GM21619 (cell line): ENCODE measurements at regions not wholly inside any gene's neighbourhood (a gene's known extent, or its start where the extent isn't known, plus 50 kb on each side); places are given as distances from the start of the nearest gene placed in this dataset.
"Not testable (repeated sequence)": the region's sequence is repeated elsewhere in the genome, so short reads cannot be mapped to it uniquely, and the experiment has no call there.

ENCODE experiments used
- ATAC-seq: cut with Tn5 transposase; IDR thresholded peaks from one replicate; pipeline ENCODE4 v1.9.1; 2021; ENCODE audit not compliant: unreplicated experiment

- ATAC-seq: no peak
Observed at GRCh38 chr10:106392778-106393177, 771.7 kb downstream of the SORCS1 start.

GRCh38 chr10:106387063-106387462 is 777.4 kb downstream of the SORCS1 start:
- no peak for ATAC-seq

DNA sequence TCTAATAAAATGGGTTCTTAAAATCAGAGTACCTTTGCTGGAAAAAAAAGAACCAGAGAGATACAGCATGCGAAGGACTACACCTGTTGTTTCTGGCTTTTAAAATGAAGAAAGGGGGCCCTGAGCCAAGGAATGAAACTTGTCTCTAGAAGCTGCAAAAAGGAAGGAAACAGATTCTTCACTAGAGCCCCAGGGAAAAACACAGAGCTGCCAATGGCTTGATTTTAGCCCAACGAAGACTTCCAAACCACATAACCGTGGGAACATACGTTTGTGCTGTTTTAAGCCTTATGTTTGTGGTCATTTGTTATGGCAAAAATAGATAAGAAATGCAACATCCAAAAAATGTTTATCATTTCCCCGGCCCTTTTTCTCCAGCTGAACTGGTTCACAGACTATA is 780.0 kb downstream of the SORCS1 start:
- ATAC-seq: no peak

DNA sequence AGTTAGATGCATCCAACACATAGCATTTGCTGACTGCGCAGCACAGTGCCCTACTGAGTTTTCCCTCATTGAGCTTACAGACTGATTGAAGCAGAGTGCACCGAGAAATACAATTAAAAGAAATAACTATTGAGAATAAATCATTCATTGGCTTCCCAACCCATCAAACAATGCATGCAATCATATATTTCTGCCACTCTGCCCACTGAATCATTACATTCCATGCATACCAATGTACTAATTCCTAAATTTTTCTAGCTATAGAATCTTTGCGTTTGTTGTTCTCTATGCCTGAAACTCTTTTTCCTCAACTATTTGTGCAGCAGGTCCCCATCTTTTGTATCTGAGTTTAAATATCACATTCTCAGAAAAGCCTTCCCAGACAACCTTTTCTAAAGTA is 783.8 kb downstream of the SORCS1 start:
- ATAC-seq: no peak

DNA sequence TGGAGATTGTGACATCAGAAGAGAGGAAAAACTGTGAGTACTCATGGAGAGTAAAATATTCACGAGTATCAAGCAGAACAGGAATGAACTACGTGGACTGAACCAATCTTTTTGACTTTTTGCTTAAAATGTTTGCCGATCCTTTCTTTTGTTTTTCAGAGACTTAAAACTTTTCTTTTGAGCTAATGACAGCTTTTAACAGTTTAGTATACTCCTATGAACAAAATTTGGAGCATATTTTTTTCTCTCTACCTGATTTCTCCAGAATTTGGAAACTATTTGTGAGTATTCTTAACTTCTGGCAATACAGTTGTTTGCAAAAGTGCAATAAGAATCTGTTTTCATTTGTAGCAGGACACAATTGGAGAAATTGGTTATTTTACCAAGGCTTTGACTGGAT is 786.3 kb downstream of the SORCS1 start:
- no peak for ATAC-seq

GRCh38 chr10:106370751-106371150 is 793.8 kb downstream of the SORCS1 start:
- ATAC-seq: no peak

- ATAC-seq: no peak
Observed at GRCh38 chr10:106360870-106361269, 803.6 kb downstream of the SORCS1 start.

DNA sequence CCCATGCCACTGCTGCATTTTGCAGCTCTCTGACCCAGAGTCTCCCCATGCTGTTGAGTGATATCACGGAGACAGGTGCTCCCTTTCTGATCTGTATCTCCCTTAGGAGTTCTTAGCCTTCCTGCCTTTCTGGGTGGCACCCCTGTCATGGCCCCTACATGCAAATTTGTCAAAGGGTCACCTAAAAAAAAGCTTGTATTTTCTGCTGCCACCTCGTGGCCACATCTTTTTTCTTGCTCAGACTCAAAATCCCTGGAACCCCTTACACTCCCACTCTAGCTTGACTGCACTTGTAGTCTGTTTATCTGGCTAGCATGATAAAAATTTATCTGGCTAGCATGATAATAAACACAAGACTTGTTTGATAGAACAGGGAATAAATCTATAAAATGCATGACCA is 809.1 kb downstream of the SORCS1 start:
- ATAC-seq: no peak

DNA sequence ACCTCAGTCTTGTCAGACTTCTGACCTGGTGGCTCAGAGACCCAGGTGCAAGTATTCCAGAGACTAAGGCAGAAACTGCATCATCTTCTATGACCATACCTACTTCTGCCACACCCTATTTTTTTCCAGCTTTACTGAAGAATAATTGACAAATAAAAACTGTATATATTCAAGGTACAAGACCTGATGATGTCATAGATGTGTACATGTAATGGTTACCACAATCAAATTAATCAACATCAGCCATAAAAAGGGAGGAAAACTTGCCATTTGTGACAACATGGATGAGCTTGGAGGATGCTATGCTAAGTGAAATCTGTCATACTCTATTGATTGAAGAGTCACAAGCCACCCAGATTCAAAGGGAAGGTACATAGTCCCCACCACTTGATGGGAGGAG is 815.6 kb downstream of the SORCS1 start:
- ATAC-seq: no peak

GRCh38 chr10:106347547-106347946 is 817.0 kb downstream of the SORCS1 start:
- no peak for ATAC-seq

DNA sequence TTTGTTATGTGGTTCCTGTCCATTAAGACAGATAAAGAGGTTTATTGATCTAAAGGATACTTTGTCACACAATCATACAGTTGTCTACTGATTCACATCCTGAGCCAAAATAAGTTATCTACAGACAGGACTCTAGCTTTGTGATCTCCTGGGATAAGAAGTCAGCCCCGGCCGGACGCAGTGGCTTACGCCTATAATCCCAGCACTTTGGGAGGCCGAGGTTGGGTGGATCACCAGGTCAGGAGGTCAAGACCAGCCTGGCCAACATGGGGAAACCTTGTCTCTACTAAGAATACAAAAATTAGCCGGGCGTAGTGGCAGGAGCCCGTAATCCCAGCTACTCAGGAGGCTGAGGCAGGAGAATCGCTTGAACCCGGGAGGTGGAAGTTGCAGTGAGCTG is 821.0 kb downstream of the SORCS1 start:
- not testable (repeated sequence) for ATAC-seq

DNA sequence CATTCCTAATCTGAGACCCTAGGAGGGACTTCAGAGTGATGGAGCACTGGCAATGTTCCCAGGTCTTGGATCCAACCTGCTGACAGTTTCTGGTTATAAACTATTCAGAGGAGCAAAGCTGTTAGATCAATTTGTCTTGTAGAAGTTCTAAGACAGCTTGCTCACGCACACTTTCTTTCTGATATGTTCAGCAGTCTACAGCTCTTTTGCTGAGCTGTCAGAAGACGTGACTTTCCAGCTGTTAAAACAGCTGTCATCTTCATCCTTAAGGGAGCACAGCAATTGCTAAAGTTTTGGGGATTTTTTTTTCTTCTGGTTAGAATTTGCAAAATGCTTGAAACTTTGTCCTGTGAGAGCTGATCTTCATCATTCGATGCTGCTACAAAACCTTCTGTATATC is 823.1 kb downstream of the SORCS1 start:
- ATAC-seq: no peak

GRCh38 chr10:106338486-106338885 is 826.0 kb downstream of the SORCS1 start:
- no peak for ATAC-seq

DNA sequence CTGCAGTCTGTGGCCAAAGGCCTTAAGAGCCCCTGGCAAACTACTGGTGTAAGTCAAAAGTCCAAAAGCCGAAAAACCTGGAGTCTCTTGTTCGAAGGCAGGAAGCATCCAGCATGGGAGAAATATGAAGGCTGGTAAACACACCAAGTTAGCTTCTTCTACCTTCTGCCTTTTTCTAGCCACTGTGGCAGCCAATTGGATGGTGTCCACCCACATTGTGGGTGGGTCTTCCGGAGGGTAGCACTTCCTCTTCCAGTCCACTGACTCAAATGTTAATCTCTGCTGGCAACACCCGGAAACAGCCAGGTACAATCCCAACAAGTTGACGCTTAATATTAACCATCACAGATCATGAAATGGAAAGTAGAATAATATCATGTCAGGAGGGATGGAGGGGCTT is 827.6 kb downstream of the SORCS1 start:
- ATAC-seq: no peak

- ATAC-seq: no peak
Observed at GRCh38 chr10:106327747-106328146, 836.8 kb downstream of the SORCS1 start.

GRCh38 chr10:106320876-106321275 is 843.6 kb downstream of the SORCS1 start:
- ATAC-seq: no peak

DNA sequence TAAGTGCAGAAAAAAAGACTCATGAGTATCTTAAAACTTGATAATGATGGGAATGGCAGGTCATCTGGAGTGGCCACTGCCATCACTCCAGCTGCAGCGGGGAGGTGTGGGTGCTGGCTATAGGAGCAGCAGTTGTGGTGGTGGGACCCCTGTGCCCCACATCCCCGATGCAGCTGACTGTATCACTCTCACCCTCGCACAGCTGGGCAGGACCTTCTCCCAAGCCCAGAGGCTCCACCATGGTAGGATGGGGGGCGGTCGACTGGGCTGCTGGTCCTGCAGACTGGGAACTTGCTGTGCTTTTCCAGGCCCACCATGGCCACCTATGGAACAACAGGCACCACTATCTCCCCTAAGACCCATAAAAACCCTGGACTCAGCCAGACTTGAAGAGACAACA is 844.4 kb downstream of the SORCS1 start:
- no peak for ATAC-seq

DNA sequence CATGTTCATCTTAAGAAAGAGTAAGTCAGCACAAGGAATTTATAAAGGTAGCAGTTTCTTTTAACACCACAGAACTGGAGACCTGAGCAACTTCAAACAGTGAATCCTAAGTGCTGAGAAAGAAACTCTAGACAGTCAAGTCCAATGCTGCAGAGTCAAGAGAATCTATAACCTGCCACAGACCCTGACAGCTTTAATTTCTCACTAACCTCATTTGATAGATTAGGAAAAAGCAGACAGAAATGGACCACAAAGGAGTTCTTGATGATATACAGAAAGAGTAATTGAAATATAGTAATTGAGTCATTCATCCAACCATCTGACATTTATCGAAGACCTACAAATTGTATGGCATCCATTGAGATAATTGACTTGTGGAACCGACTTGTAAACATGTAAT is 847.0 kb downstream of the SORCS1 start:
- no peak for ATAC-seq

DNA sequence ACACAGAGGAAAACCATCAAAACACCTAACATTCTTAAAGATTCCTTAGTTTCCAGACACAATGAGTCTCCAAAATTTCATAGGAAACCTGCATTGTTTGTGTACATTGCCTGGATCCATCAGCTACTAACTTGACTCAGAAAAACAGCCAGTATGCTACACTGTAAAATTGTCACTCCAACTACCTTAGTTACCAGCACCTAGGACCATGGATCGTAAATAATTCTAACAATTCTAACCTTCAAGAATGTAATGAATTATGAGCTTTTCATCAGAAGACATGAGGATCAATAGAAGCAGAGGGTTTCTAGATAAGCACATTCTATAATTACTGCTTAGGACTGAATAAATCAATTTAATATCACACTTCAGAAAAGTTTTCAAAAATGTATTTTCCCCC is 851.5 kb downstream of the SORCS1 start:
- ATAC-seq: no peak

GRCh38 chr10:106312087-106312486 is 852.4 kb downstream of the SORCS1 start:
- no peak for ATAC-seq

GRCh38 chr10:106311590-106311989 is 852.9 kb downstream of the SORCS1 start:
- no peak for ATAC-seq

DNA sequence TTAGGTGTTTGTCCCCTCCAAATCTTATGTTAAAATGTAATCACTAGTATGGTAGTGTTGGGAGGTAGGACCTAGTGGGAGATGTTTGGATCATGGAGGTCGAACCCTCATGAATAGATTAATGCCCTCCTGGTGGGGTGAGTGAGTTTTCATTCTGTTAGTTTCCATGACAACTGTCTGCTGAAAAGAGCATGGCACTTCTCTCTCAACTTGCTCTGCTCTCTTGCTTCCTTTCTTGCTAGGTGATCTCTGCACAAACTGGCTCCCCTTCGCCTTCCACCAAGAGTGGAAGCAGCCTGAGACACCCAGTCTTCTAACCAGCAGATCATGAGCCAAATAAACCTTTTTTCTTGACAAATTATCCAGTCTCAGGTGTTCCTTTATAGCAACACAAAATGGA is 853.9 kb downstream of the SORCS1 start:
- no peak for ATAC-seq

DNA sequence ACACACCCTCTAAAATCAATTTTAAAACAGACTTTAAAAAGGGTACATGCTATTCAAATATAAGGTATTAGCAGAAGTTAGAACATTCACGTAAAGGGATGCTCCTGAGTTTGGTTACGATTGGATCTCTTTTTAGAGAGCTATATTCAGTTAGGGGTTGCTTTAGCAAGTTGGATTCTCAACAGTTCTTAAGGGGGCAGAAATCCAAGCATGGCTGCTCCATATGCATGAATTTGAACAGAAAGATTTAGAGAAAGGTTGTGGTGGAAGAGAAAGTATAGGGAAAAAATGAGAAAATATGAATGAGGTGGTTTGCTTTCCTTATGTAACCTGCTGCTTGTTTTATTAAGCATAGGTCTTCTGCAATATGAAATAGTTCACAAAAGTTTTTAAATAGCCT is 855.1 kb downstream of the SORCS1 start:
- ATAC-seq: no peak

DNA sequence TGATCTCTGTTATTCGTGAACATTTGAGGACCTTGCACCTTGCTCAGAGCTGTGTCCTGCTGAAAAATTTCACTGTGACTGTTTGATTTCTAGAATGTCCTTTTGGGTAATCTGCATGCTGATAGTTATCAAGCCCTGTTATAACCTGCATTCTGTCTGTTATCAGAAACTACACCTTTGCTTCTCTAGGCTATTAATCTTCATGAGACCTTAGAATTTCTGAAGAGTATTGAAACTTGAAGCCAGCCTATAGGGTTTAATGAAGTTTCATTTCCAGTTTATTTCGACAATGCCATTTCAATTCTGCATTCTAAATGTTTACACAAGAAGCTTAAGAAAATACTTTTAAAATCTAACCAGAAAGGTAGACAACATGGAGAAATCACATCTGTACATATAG is 856.2 kb downstream of the SORCS1 start:
- ATAC-seq: no peak
